Panc1 (cell line): ENCODE measurements at regions not wholly inside any gene's neighbourhood (a gene's known extent, or its start where the extent isn't known, plus 50 kb on each side); places are given as distances from the start of the nearest gene placed in this dataset.

Experiments used
- POLR2AphosphoS5 ChIP-seq: IDR thresholded peaks from 2 replicates; pipeline ENCODE4 v1.6.1; 2012; ENCODE audit warnings: mild to moderate bottlenecking, low read depth, low read length, moderate library complexity
- SIN3A ChIP-seq: IDR thresholded peaks from 2 replicates; pipeline ENCODE4 v1.6.1; 2012; ENCODE audit warnings: low read depth, mild to moderate bottlenecking, low read length, moderate library complexity, borderline replicate concordance; ENCODE audit not compliant: insufficient read depth
- TCF7L2 ChIP-seq: IDR thresholded peaks from 2 replicates; pipeline ENCODE4 v1.6.1; 2011; ENCODE audit warnings: mild to moderate bottlenecking, low read depth, low read length, inconsistent platforms
- TF ChIP-seq, protein P1 (sequence below): fragments of 450-650 bp; IDR thresholded peaks from 2 replicates; pipeline ENCODE4 v1.5.1; 2017; ENCODE audit warnings: mild to moderate bottlenecking
- TF ChIP-seq, protein P2 (sequence below), 2 experiments: IDR thresholded peaks; 2 replicates each; pipeline ENCODE4 v1.6.1; 2011 to 2012; ENCODE audit warnings: low read depth in 2 of 2, control low read depth in 1 of 2, low read length in 1 of 2, mild to moderate bottlenecking in 1 of 2, moderate library complexity in 1 of 2; ENCODE audit not compliant: insufficient read depth in 1 of 2

DNA sequence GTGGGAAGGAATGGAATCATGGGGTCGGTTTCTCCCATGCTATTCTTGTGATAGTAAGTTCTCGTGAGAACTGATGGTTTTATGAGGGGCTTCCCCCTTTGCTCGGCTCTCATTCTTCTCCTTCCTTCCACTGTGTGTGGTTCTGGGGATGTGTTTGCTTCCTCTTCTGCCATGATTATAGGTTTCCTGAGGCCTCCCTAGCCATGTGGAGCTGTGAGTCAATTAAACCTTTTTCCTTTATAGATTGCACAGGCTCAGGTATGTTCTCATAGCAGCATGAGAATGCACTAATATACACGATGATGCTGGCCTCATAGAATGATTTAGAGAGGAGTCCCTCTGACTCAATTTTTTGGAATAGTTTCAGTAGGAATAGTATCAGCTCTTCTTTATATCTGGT, 195.4 kb upstream of the IVNS1ABP start:
- TF ChIP-seq, protein P1, sequence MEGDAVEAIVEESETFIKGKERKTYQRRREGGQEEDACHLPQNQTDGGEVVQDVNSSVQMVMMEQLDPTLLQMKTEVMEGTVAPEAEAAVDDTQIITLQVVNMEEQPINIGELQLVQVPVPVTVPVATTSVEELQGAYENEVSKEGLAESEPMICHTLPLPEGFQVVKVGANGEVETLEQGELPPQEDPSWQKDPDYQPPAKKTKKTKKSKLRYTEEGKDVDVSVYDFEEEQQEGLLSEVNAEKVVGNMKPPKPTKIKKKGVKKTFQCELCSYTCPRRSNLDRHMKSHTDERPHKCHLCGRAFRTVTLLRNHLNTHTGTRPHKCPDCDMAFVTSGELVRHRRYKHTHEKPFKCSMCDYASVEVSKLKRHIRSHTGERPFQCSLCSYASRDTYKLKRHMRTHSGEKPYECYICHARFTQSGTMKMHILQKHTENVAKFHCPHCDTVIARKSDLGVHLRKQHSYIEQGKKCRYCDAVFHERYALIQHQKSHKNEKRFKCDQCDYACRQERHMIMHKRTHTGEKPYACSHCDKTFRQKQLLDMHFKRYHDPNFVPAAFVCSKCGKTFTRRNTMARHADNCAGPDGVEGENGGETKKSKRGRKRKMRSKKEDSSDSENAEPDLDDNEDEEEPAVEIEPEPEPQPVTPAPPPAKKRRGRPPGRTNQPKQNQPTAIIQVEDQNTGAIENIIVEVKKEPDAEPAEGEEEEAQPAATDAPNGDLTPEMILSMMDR = no peak
- TF ChIP-seq, protein P2, sequence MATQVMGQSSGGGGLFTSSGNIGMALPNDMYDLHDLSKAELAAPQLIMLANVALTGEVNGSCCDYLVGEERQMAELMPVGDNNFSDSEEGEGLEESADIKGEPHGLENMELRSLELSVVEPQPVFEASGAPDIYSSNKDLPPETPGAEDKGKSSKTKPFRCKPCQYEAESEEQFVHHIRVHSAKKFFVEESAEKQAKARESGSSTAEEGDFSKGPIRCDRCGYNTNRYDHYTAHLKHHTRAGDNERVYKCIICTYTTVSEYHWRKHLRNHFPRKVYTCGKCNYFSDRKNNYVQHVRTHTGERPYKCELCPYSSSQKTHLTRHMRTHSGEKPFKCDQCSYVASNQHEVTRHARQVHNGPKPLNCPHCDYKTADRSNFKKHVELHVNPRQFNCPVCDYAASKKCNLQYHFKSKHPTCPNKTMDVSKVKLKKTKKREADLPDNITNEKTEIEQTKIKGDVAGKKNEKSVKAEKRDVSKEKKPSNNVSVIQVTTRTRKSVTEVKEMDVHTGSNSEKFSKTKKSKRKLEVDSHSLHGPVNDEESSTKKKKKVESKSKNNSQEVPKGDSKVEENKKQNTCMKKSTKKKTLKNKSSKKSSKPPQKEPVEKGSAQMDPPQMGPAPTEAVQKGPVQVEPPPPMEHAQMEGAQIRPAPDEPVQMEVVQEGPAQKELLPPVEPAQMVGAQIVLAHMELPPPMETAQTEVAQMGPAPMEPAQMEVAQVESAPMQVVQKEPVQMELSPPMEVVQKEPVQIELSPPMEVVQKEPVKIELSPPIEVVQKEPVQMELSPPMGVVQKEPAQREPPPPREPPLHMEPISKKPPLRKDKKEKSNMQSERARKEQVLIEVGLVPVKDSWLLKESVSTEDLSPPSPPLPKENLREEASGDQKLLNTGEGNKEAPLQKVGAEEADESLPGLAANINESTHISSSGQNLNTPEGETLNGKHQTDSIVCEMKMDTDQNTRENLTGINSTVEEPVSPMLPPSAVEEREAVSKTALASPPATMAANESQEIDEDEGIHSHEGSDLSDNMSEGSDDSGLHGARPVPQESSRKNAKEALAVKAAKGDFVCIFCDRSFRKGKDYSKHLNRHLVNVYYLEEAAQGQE (IDR thresholded peaks at IDR 0.05; ENCODE audit: insufficient read depth in 1 of 2, low read depth in 2 of 2, low read length in 1 of 2) = no peak
- TF ChIP-seq POLR2AphosphoS5 = no peak
- no peak for TF ChIP-seq SIN3A
- TF ChIP-seq TCF7L2 = no peak
